ENCODE measurements at regions not wholly inside any gene's neighbourhood (a gene's known extent, or its start where the extent isn't known, plus 50 kb on each side); places are given as distances from the start of the nearest gene placed in this dataset.

DNA sequence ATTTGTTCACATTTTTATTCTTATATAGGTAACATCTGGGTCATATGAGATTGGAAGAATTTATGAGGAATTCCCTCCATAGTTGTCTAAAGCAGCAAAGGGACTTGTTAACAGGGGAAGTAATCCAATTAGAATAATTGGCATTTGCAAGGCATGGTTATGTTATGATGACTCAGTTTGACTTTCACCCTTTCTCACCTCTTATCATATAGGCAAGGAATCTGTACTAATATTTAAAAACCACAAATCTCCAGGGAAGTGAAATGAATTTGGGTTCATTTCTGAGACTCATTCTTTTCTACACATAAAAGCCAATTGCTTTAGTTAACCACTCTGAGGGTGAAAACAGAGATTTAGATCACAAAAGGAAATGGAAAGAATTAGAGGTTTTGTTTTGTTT lies 281.5 kb upstream of the DKK2 start:
- no peaks in the 10 kb centered on the region for H3K27me3 ChIP-seq (ENCODE audit: low read length)
- H3K9me2 ChIP-seq (replicated peaks; ENCODE audit: insufficient read depth, low read length) = no peaks in the 10 kb centered on the region
- no peak for TF ChIP-seq EZH2phosphoT487 (conservative IDR thresholded peaks at IDR 0.05; ENCODE audit: low read length)
- TF ChIP-seq, protein P1, sequence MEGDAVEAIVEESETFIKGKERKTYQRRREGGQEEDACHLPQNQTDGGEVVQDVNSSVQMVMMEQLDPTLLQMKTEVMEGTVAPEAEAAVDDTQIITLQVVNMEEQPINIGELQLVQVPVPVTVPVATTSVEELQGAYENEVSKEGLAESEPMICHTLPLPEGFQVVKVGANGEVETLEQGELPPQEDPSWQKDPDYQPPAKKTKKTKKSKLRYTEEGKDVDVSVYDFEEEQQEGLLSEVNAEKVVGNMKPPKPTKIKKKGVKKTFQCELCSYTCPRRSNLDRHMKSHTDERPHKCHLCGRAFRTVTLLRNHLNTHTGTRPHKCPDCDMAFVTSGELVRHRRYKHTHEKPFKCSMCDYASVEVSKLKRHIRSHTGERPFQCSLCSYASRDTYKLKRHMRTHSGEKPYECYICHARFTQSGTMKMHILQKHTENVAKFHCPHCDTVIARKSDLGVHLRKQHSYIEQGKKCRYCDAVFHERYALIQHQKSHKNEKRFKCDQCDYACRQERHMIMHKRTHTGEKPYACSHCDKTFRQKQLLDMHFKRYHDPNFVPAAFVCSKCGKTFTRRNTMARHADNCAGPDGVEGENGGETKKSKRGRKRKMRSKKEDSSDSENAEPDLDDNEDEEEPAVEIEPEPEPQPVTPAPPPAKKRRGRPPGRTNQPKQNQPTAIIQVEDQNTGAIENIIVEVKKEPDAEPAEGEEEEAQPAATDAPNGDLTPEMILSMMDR (IDR thresholded peaks at IDR 0.05; ENCODE audit: insufficient read depth, low read length, poor library complexity, severe bottlenecking) = no peak
- no peaks in the 10 kb centered on the region for H3K36me3 ChIP-seq (ENCODE audit: low read length)
- no peaks in the 10 kb centered on the region for H4K20me1 ChIP-seq (ENCODE audit: low read depth, low read length)
- H3F3A ChIP-seq (ENCODE audit: insufficient read depth) = no peaks in the 10 kb centered on the region
- H2AFZ ChIP-seq (ENCODE audit: low read depth, low read length, severe bottlenecking) = no peak overlapping the region
- H3K4me2 ChIP-seq (ENCODE audit: low read depth, low read length, poor library complexity, severe bottlenecking) = no peak overlapping the region
- no peak overlapping the region for H3K4me3 ChIP-seq (ENCODE audit: insufficient read depth, low read length, poor library complexity, severe bottlenecking)
- H3K79me2 ChIP-seq (ENCODE audit: insufficient read depth, low read length) = no peaks in the 10 kb centered on the region
- H3K9ac ChIP-seq (ENCODE audit: low read length) = no peak overlapping the region
- H3K9me3 ChIP-seq (ENCODE audit: insufficient read depth, low read length) = no peaks in the 10 kb centered on the region
- H3K27ac ChIP-seq (ENCODE audit: low read depth, low read length) = no peak overlapping the region

DNA sequence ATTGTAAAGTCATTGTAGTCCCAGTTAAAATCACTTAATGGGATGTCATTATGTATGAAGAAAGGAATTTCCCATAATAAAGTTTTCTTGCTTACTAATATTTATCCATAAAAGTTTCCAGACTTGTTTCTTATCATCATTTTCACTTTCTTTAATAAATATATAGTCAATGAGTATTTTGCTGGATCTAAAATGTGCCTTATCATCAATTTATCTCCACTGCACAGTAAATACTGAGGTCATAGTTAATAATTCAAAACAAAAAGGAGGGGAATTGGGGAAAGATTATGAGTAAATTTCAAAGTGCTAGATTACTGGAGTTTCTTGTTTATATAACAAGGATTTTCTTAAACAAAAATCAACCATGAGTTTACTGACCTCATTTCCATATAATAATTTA lies 279.5 kb upstream of the DKK2 start:
- H3F3A ChIP-seq (ENCODE audit: insufficient read depth) = no peaks in the 10 kb centered on the region
- no peak overlapping the region for H2AFZ ChIP-seq (ENCODE audit: low read depth, low read length, severe bottlenecking)
- H3K4me2 ChIP-seq (ENCODE audit: low read depth, low read length, poor library complexity, severe bottlenecking) = no peak overlapping the region
- H3K79me2 ChIP-seq (ENCODE audit: insufficient read depth, low read length) = no peaks in the 10 kb centered on the region
- H3K9me2 ChIP-seq (replicated peaks; ENCODE audit: insufficient read depth, low read length) = no peaks in the 10 kb centered on the region
- H3K9ac ChIP-seq (ENCODE audit: low read length) = no peak overlapping the region
- H3K27ac ChIP-seq (ENCODE audit: low read depth, low read length) = no peak overlapping the region
- H3K9me3 ChIP-seq (ENCODE audit: insufficient read depth, low read length) = no peaks in the 10 kb centered on the region
- no peaks in the 10 kb centered on the region for H3K36me3 ChIP-seq (ENCODE audit: low read length)
- H3K27me3 ChIP-seq (ENCODE audit: low read length) = no peaks in the 10 kb centered on the region
- H3K4me3 ChIP-seq (ENCODE audit: insufficient read depth, low read length, poor library complexity, severe bottlenecking) = no peak overlapping the region
- TF ChIP-seq, protein P1 (IDR thresholded peaks at IDR 0.05; ENCODE audit: insufficient read depth, low read length, poor library complexity, severe bottlenecking) = no peak
- no peak for TF ChIP-seq EZH2phosphoT487 (conservative IDR thresholded peaks at IDR 0.05; ENCODE audit: low read length)
- H4K20me1 ChIP-seq (ENCODE audit: low read depth, low read length) = no peaks in the 10 kb centered on the region

DNA sequence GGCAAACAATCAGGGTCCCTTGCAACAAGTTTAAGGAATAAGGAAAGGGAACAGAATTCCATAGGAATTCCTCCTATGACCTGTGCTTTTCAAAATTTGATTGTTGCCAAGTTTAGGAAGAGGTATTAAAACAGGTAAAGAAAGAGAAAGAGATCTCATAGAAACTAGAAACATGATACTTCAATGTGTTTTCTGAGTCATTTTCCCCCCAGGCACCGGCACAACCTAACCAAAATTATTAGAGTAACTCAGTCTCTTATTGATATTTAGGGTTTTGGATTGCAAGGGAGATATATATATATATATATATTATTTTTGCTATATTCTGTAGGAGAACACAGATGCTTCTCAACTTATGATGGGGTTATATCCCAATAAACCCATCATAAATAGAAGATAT lies 278.0 kb upstream of the DKK2 start:
- H3F3A ChIP-seq (ENCODE audit: insufficient read depth) = no peaks in the 10 kb centered on the region
- H3K4me3 ChIP-seq (ENCODE audit: insufficient read depth, low read length, poor library complexity, severe bottlenecking) = no peak overlapping the region
- H2AFZ ChIP-seq (ENCODE audit: low read depth, low read length, severe bottlenecking) = no peak overlapping the region
- H3K27ac ChIP-seq (ENCODE audit: low read depth, low read length) = no peak overlapping the region
- no peaks in the 10 kb centered on the region for H3K27me3 ChIP-seq (ENCODE audit: low read length)
- H3K9me3 ChIP-seq (ENCODE audit: insufficient read depth, low read length) = no peaks in the 10 kb centered on the region
- no peaks in the 10 kb centered on the region for H3K9me2 ChIP-seq (replicated peaks; ENCODE audit: insufficient read depth, low read length)
- no peaks in the 10 kb centered on the region for H3K36me3 ChIP-seq (ENCODE audit: low read length)
- H3K79me2 ChIP-seq (ENCODE audit: insufficient read depth, low read length) = no peaks in the 10 kb centered on the region
- H3K9ac ChIP-seq (ENCODE audit: low read length) = no peak overlapping the region
- no peak overlapping the region for H3K4me2 ChIP-seq (ENCODE audit: low read depth, low read length, poor library complexity, severe bottlenecking)
- no peaks in the 10 kb centered on the region for H4K20me1 ChIP-seq (ENCODE audit: low read depth, low read length)
- TF ChIP-seq, protein P1 (IDR thresholded peaks at IDR 0.05; ENCODE audit: insufficient read depth, low read length, poor library complexity, severe bottlenecking) = no peak
- TF ChIP-seq EZH2phosphoT487 (conservative IDR thresholded peaks at IDR 0.05; ENCODE audit: low read length) = no peak

- H2AFZ ChIP-seq (ENCODE audit: low read depth, low read length, severe bottlenecking) = no peak overlapping the region
- H3K27me3 ChIP-seq (ENCODE audit: low read length) = no peaks in the 10 kb centered on the region
- H4K20me1 ChIP-seq (ENCODE audit: low read depth, low read length) = no peaks in the 10 kb centered on the region
- no peaks in the 10 kb centered on the region for H3K9me2 ChIP-seq (replicated peaks; ENCODE audit: insufficient read depth, low read length)
- no peak overlapping the region for H3K4me2 ChIP-seq (ENCODE audit: low read depth, low read length, poor library complexity, severe bottlenecking)
- no peaks in the 10 kb centered on the region for H3K9me3 ChIP-seq (ENCODE audit: insufficient read depth, low read length)
- H3K36me3 ChIP-seq (ENCODE audit: low read length) = no peaks in the 10 kb centered on the region
- H3K27ac ChIP-seq (ENCODE audit: low read depth, low read length) = no peak overlapping the region
- H3K9ac ChIP-seq (ENCODE audit: low read length) = no peak overlapping the region
- no peak overlapping the region for H3K4me3 ChIP-seq (ENCODE audit: insufficient read depth, low read length, poor library complexity, severe bottlenecking)
- no peaks in the 10 kb centered on the region for H3F3A ChIP-seq (ENCODE audit: insufficient read depth)
- TF ChIP-seq, protein P1 (IDR thresholded peaks at IDR 0.05; ENCODE audit: insufficient read depth, low read length, poor library complexity, severe bottlenecking) = no peak
- H3K79me2 ChIP-seq (ENCODE audit: insufficient read depth, low read length) = no peaks in the 10 kb centered on the region
Measured at GRCh38 chr4:107312366-107312765, 276.3 kb upstream of the DKK2 start.

Data from SU-DHL-6 (cell line).